Stimulated activated CD4-positive, alpha-beta T cell treated with anti-CD3 and anti-CD28 coated beads, Interleukin-4, amount 100 ng/mL, for 48 hours (primary cell): ENCODE measurements at regions not wholly inside any gene's neighbourhood (a gene's known extent, or its start where the extent isn't known, plus 50 kb on each side); places are given as distances from the start of the nearest gene placed in this dataset.

Experiments used
- DNase-seq, 2 donors: peaks; one replicate each; pipeline ENCODE4 v3.0.0-alpha.2; 2020; ENCODE audit warnings: low read depth in 2 of 2

GRCh38 chr6:163725008-163725941 is 310.8 kb downstream of the QKI start:
- DNase-seq, result no peak

- DNase-seq, result no peak
Observed at GRCh38 chr6:163724196-163724595, 309.7 kb downstream of the QKI start.

GRCh38 chr6:163723759-163724158 is 309.2 kb downstream of the QKI start:
- DNase-seq, result no peak

GRCh38 chr6:163721922-163722692 is 307.6 kb downstream of the QKI start:
- DNase-seq, result no peak

GRCh38 chr6:163721435-163721834 is 306.9 kb downstream of the QKI start:
- DNase-seq, result no peak

GRCh38 chr6:163720460-163721235 is 306.1 kb downstream of the QKI start:
- DNase-seq, result no peak

GRCh38 chr6:163720005-163720404 is 305.5 kb downstream of the QKI start:
- no peak for DNase-seq

- DNase-seq, result no peak
Observed at GRCh38 chr6:163719028-163719742, 304.7 kb downstream of the QKI start.

- DNase-seq, result no peak
Observed at GRCh38 chr6:163718537-163718936, 304.0 kb downstream of the QKI start.

- no peak for DNase-seq
Observed at GRCh38 chr6:163717106-163717764, 302.7 kb downstream of the QKI start.

GRCh38 chr6:163716690-163717089 is 302.2 kb downstream of the QKI start:
- no peak for DNase-seq

GRCh38 chr6:163715846-163716245 is 301.3 kb downstream of the QKI start:
- no peak for DNase-seq

GRCh38 chr6:163714179-163714578 is 299.7 kb downstream of the QKI start:
- no peak for DNase-seq

- DNase-seq, result no peak
Observed at GRCh38 chr6:163712981-163713380, 298.5 kb downstream of the QKI start.

GRCh38 chr6:163712566-163712961 is 298.0 kb downstream of the QKI start:
- no peak for DNase-seq

- DNase-seq, result no peak
Observed at GRCh38 chr6:163711615-163712565, 297.4 kb downstream of the QKI start.

- DNase-seq, result no peak
Observed at GRCh38 chr6:163710532-163711470, 296.3 kb downstream of the QKI start.

GRCh38 chr6:163709693-163710092 is 295.2 kb downstream of the QKI start:
- no peak for DNase-seq

- DNase-seq, result no peak
Observed at GRCh38 chr6:163709255-163709654, 294.7 kb downstream of the QKI start.
